Left lung (tissue), 4 donors: ENCODE measurements at regions not wholly inside any gene's neighbourhood (a gene's known extent, or its start where the extent isn't known, plus 50 kb on each side); places are given as distances from the start of the nearest gene placed in this dataset.
"Not testable (repeated sequence)": the region's sequence is repeated elsewhere in the genome, so short reads cannot be mapped to it uniquely, and the experiment has no call there.

ENCODE experiments used
- ATAC-seq: fragments of 200-7000 bp; cut with Tn5 transposase; one replicate; pipeline ENCODE4 v1.9.1; 2020; ENCODE audit warnings: moderate library complexity
- DNase-seq, 4 donors: peaks; one replicate each; pipeline ENCODE4 v3.0.0-alpha.2; 2013 to 2020
- H3K27ac ChIP-seq, 2 donors: fragments of 200-600 bp; sonication (generic) in 1 of 2; one replicate each; pipeline versions ENCODE4 v1.5.0 to v1.8.0; 2020 to 2021
- H3K27me3 ChIP-seq, 2 donors: fragments of 200-600 bp; sonication (generic) in 1 of 2; one replicate each; pipeline versions ENCODE4 v1.5.0 to v1.8.0; 2020 to 2021
- H3K36me3 ChIP-seq, 2 donors: fragments of 200-600 bp; sonication (generic) in 1 of 2; one replicate each; pipeline versions ENCODE4 v1.5.0 to v1.8.0; 2020 to 2021
- H3K4me1 ChIP-seq, 2 donors: fragments of 200-600 bp; one replicate each; pipeline ENCODE4 v1.8.0; 2021
- H3K4me3 ChIP-seq, 2 donors: fragments of 200-600 bp; sonication (generic) in 1 of 2; one replicate each; pipeline versions ENCODE4 v1.5.0 to v1.8.0; 2020 to 2021; ENCODE audit warnings: mild to moderate bottlenecking in 1 of 2
- H3K9me3 ChIP-seq, 2 donors: fragments of 200-600 bp; sonication (generic) in 1 of 2; one replicate each; pipeline versions ENCODE4 v1.5.0 to v1.8.0; 2020 to 2021
- CTCF ChIP-seq, 2 donors: fragments of 200-600 bp; sonication (generic) in 1 of 2; IDR thresholded peaks; one replicate each; pipeline versions ENCODE4 v1.5.0 to v1.8.0; 2021; ENCODE audit warnings: antibody characterized with exemption in 2 of 2
- intact Hi-C, 2 donors: fragments of 100-400 bp; cut with DNase I; formaldehyde crosslinking; loops; one replicate each; pipeline versions ENCODE4 v1.11.2 to v1.14.2; 2022
- donor health status: DM: no; HTN: yes; CAD: no.
- donor health status: DM: no; HTN: no; CAD: no.

DNA sequence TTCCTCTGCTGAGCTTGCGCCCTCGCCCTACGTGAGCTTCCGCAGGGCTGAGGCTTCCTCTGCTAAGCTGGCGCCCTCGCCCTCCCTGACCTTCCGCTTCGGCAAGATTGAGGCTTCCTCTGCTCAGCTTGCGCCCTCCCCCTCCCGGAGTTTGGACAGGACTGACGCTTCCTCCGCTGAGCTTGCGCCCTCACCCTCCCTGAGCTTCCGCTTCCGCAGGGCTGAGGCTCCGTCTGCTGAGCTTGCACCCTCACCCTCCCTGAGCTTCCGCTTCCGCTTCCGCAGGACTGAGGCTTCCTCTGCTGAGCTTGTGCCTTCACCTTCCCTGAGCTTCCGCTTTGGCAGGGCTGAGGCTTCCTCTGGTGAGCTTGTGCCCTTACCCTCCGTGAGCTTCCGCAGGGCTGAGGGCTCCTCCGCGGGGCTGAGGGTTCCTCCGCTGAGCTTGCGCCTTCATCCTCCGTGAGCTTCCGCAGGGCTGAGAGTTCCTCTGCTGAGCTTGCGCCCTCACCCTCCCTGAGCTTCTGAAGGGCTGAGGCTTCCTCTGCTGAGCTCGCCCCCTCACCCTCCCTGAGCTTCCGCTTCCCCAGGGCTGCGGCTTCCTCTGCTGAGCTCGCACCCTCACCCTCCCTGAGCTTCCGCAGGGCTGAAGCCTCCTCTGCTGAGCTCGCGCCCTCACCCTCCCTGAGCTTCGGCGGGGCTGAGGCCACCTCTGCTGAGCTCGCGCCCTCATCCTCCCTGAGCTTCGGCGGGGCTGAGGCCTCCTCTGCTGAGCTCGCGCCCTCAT is 753.6 kb upstream of the TPTE start:
- intact Hi-C loops, result no loop called here
- H3K27me3 ChIP-seq, result peaks cover 0 to 5% of the 10 kb centered on the region in 2 donors
- no peak for TF ChIP-seq CTCF (IDR thresholded peaks at IDR 0.05)
- no peak overlapping the region for H3K27ac ChIP-seq
- DNase-seq, result peak in 1 of 4 donors; percentile 86
- no peak for ATAC-seq
- H3K4me1 ChIP-seq, result no peaks in the 10 kb centered on the region
- peaks cover 0 to 78% of the 10 kb centered on the region in 2 donors for H3K9me3 ChIP-seq
- no peak overlapping the region for H3K4me3 ChIP-seq
- H3K36me3 ChIP-seq, result no peaks in the 10 kb centered on the region

DNA sequence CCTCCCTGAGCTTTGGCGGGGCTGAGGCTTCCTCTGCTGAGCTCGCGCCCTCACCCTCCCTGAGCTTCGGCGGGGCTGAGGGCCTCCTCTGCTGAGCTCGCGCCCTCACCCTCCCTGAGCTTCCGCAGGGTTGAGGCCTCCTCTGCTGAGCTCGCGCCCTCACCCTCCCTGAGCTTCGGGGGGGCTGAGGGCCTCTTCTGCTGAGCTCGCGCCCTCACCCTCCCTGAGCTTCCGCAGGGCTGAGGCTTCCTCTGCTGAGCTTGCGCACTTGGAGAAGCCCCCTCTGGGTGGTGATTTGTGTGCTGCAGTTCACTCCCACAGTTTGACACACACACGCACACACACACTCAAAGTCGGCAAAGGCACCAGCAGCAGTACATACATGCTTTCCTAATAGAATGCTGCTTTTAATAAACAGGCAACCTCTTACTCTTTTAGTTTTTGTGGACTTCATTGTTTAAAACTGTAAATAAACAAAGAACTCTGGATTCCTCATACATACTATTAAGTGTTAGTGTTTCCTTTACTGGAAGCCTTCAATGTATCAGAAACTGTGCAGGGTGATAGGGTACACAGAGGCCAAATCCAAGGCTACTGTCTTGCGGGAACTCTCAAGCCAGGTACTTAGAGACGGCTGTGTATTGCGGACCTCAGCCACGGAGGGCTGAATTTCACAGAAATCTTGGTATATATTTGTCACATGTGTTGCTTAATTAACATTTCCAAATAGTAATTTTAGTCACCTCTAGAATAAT is 752.8 kb upstream of the TPTE start:
- H3K9me3 ChIP-seq, result peaks cover 0 to 73% of the 10 kb centered on the region in 2 donors

DNA sequence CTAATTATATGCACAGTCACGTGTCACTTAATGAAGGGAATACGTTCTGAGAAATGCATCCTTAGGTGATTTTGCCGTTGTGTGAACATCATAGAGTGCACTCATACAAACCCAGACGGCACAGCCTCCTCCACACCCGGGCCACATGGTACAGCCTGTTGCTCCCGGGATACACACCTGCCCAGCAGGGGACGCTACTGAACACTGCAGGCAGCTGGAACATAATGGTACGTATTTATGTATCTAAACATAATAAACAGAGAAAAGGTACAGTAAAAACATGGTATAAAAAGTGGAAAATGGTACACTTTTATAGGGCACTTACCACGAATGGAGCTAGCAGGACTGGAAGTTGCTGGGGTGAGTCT is 752.3 kb upstream of the TPTE start:
- ATAC-seq, H3K27me3 ChIP-seq, DNase-seq, H3K4me1 ChIP-seq, H3K4me3 ChIP-seq, H3K27ac ChIP-seq, H3K36me3 ChIP-seq, intact Hi-C loops: not testable (repeated sequence)
- peaks cover 0 to 68% of the 10 kb centered on the region in 2 donors for H3K9me3 ChIP-seq

More for the DNA sequence above, 752.8 kb upstream of the TPTE start:
- H3K27ac ChIP-seq, intact Hi-C loops, H3K4me3 ChIP-seq, H3K36me3 ChIP-seq, H3K4me1 ChIP-seq, H3K27me3 ChIP-seq, ATAC-seq: not testable (repeated sequence)
- peak in 1 of 4 donors; percentile 67 for DNase-seq

GRCh38 chr21:9769718-9770690 is 751.4 kb upstream of the TPTE start:
- ATAC-seq, H3K4me3 ChIP-seq, intact Hi-C loops, H3K4me1 ChIP-seq, H3K36me3 ChIP-seq, H3K27ac ChIP-seq, H3K27me3 ChIP-seq: not testable (repeated sequence)
- peaks cover 0 to 75% of the 10 kb centered on the region in 2 donors for H3K9me3 ChIP-seq
- DNase-seq, result peak in 1 of 4 donors; percentile 63

- peaks cover 0 to 80% of the 10 kb centered on the region in 2 donors for H3K9me3 ChIP-seq
- H3K36me3 ChIP-seq, H3K27me3 ChIP-seq, H3K4me1 ChIP-seq, DNase-seq, ATAC-seq, intact Hi-C loops, H3K27ac ChIP-seq, H3K4me3 ChIP-seq: not testable (repeated sequence)
These were observed 749.7 kb upstream of the TPTE start for GRCh38 chr21:9771466-9772347.

DNA sequence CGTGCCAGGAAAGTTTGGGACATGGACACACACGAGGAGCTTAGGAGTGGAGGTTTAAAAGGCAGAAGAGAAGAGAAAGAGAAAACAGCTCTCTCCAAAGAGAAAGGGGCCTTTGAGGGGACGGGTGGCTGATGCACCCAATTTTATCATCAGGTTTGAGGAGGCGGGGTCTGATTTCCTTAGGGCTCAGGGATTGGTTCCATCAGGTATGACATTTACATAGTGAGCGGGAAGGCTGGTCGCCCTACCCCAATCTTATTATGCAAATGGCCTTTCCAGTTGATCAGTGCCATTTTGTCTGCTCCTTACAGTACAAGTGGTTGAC is 749.1 kb upstream of the TPTE start:
- Histone ChIP-seq H3K36me3 (no peaks in the 10 kb centered on the region), H3K9me3 (peaks cover 0 to 75% of the 10 kb centered on the region in 2 donors), H3K27ac (no peak overlapping the region), H3K27me3 (peaks cover 0 to 5% of the 10 kb centered on the region in 2 donors), H3K4me1 (no peaks in the 10 kb centered on the region), H3K4me3 (no peak overlapping the region)
- DNase-seq (no peak), ATAC-seq (no peak)
- TF ChIP-seq CTCF (IDR thresholded peaks at IDR 0.05), result no peak
- intact Hi-C loops, result no loop called here

GRCh38 chr21:9772877-9773420 is 748.4 kb upstream of the TPTE start:
- ATAC-seq, H3K27me3 ChIP-seq, H3K36me3 ChIP-seq, intact Hi-C loops, H3K4me3 ChIP-seq, H3K4me1 ChIP-seq, H3K27ac ChIP-seq, DNase-seq: not testable (repeated sequence)
- peaks cover 0 to 69% of the 10 kb centered on the region in 2 donors for H3K9me3 ChIP-seq
